ENCODE measurements at regions not wholly inside any gene's neighbourhood (a gene's known extent, or its start where the extent isn't known, plus 50 kb on each side); places are given as distances from the start of the nearest gene placed in this dataset.

- Histone ChIP-seq H3K9me3 (ENCODE audit: control insufficient read depth, low read depth, low read length) (no peaks in the 10 kb centered on the region), H3K27me3 (ENCODE audit: control insufficient read depth, extremely low read depth, insufficient read depth, low read length) (no peaks in the 10 kb centered on the region), H3K27ac (ENCODE audit: control insufficient read depth, insufficient read depth, low read length) (no peak overlapping the region), H3K4me3 (ENCODE audit: control insufficient read depth in 2 of 3, extremely low read depth in 1 of 3, insufficient read depth in 2 of 3, low read depth in 1 of 3, low read length in 3 of 3) (no peak overlapping the region), H3K4me1 (ENCODE audit: control insufficient read depth, extremely low read depth, insufficient read depth, low read length) (peaks cover 3% of the 10 kb centered on the region), H4K20me1 (ENCODE audit: control insufficient read depth, extremely low read depth, insufficient read depth, low read length) (no peaks in the 10 kb centered on the region), H3K9me1 (ENCODE audit: control insufficient read depth, extremely low read depth, insufficient read depth, low read length) (no peaks in the 10 kb centered on the region), H3K79me2 (ENCODE audit: control insufficient read depth, insufficient read depth, low read length) (no peaks in the 10 kb centered on the region), H2AFZ (ENCODE audit: control insufficient read depth, low read length) (no peak overlapping the region), H3K36me3 (ENCODE audit: control insufficient read depth in 2 of 2, extremely low read depth in 1 of 2, insufficient read depth in 2 of 2, low read length in 2 of 2) (no peaks in the 10 kb centered on the region), H3K4me2 (ENCODE audit: control insufficient read depth, extremely low read depth, insufficient read depth, low read depth, low read length) (no peak overlapping the region), H3K9ac (ENCODE audit: control insufficient read depth, extremely low read depth, insufficient read depth, low read length) (no peak overlapping the region)
- no peak for TF ChIP-seq CTCF (optimal IDR thresholded peaks at IDR 0.05 in 1 of 3, IDR thresholded peaks at IDR 0.05 in 1 of 3, conservative IDR thresholded peaks at IDR 0.05 in 1 of 3; ENCODE audit: extremely low read depth in 1 of 3, insufficient read depth in 2 of 3, low read length in 3 of 3)
- TF ChIP-seq EZH2 (IDR thresholded peaks at IDR 0.05; ENCODE audit: low read length): no peak
- FAIRE-seq (no peak), DNase-seq (ENCODE audit: low read depth, low spot score) (no peak)
- dilution Hi-C loops (cut with MboI; ENCODE audit: extremely low pct_ligation_motif_present, low sequenced_read_pairs): no loop called here
Measured at GRCh38 chr9:31174681-31175080, 1209.8 kb upstream of the ACO1 start.

- H3K9ac ChIP-seq (ENCODE audit: control insufficient read depth, extremely low read depth, insufficient read depth, low read length): no peak overlapping the region
- FAIRE-seq: no peak
- H2AFZ ChIP-seq (ENCODE audit: control insufficient read depth, low read length): peak overlapping the region; percentile 44
- no peaks in the 10 kb centered on the region for H3K27me3 ChIP-seq (ENCODE audit: control insufficient read depth, extremely low read depth, insufficient read depth, low read length)
- no peak overlapping the region for H3K4me2 ChIP-seq (ENCODE audit: control insufficient read depth, extremely low read depth, insufficient read depth, low read depth, low read length)
- H3K9me3 ChIP-seq (ENCODE audit: control insufficient read depth, low read depth, low read length): no peaks in the 10 kb centered on the region
- no peaks in the 10 kb centered on the region for H3K36me3 ChIP-seq (ENCODE audit: control insufficient read depth in 2 of 2, extremely low read depth in 1 of 2, insufficient read depth in 2 of 2, low read length in 2 of 2)
- peak overlapping the region; percentile 26 for H3K27ac ChIP-seq (ENCODE audit: control insufficient read depth, insufficient read depth, low read length)
- TF ChIP-seq CTCF (optimal IDR thresholded peaks at IDR 0.05 in 1 of 3, IDR thresholded peaks at IDR 0.05 in 1 of 3, conservative IDR thresholded peaks at IDR 0.05 in 1 of 3; ENCODE audit: extremely low read depth in 1 of 3, insufficient read depth in 2 of 3, low read length in 3 of 3) (no peak), EZH2 (IDR thresholded peaks at IDR 0.05; ENCODE audit: low read length) (no peak)
- no peaks in the 10 kb centered on the region for H3K9me1 ChIP-seq (ENCODE audit: control insufficient read depth, extremely low read depth, insufficient read depth, low read length)
- H4K20me1 ChIP-seq (ENCODE audit: control insufficient read depth, extremely low read depth, insufficient read depth, low read length): no peaks in the 10 kb centered on the region
- no peaks in the 10 kb centered on the region for H3K79me2 ChIP-seq (ENCODE audit: control insufficient read depth, insufficient read depth, low read length)
- no peak overlapping the region for H3K4me3 ChIP-seq (ENCODE audit: control insufficient read depth in 2 of 3, extremely low read depth in 1 of 3, insufficient read depth in 2 of 3, low read depth in 1 of 3, low read length in 3 of 3)
- no peak for DNase-seq (ENCODE audit: low read depth, low spot score)
- H3K4me1 ChIP-seq (ENCODE audit: control insufficient read depth, extremely low read depth, insufficient read depth, low read length): peaks cover 27% of the 10 kb centered on the region
- dilution Hi-C loops (cut with MboI; ENCODE audit: extremely low pct_ligation_motif_present, low sequenced_read_pairs): no loop called here
Measured at GRCh38 chr9:31183866-31184265, 1200.6 kb upstream of the ACO1 start.

Data from keratinocyte (primary cell).